DOHH2 (cell line): ENCODE measurements at regions not wholly inside any gene's neighbourhood (a gene's known extent, or its start where the extent isn't known, plus 50 kb on each side); places are given as distances from the start of the nearest gene placed in this dataset.

Experiments
- CTCF ChIP-seq: fragments of 200-600 bp; sonication (generic); IDR thresholded peaks from one replicate; pipeline ENCODE4 v1.5.1; 2014; ENCODE audit warnings: antibody characterized with exemption, mild to moderate bottlenecking, low read depth, low read length; ENCODE audit not compliant: poor library complexity, severe bottlenecking
- EZH2phosphoT487 ChIP-seq: fragments of 200-600 bp; sonication (generic); IDR thresholded peaks from 2 replicates; pipeline ENCODE4 v1.6.1; 2017; ENCODE audit warnings: borderline replicate concordance, mild to moderate bottlenecking, antibody characterized with exemption, low read length, moderate library complexity, mixed read lengths

- TF ChIP-seq CTCF, result no peak
- TF ChIP-seq EZH2phosphoT487, result no peak
These were observed 158.3 kb downstream of the GPAM start for GRCh38 chr10:112025228-112025627.
